NCI-H2107 treated with DMSO at 0.1 percent for 48 hours (cell line): ENCODE measurements at regions not wholly inside any gene's neighbourhood (a gene's known extent, or its start where the extent isn't known, plus 50 kb on each side); places are given as distances from the start of the nearest gene placed in this dataset.
A peak's percentile ranks its signal among the peaks of the same experiment; 100 is the strongest.

Experiments used
- DNase-seq: peaks from one replicate; lab custom pipeline; 2025; ENCODE audit not compliant: unreplicated experiment; lab: John Stamatoyannopoulos, UW

- DNase-seq: no peak
These were observed 56.1 kb downstream of the RMI2 start for GRCh38 chr16:11401161-11402050.

DNA sequence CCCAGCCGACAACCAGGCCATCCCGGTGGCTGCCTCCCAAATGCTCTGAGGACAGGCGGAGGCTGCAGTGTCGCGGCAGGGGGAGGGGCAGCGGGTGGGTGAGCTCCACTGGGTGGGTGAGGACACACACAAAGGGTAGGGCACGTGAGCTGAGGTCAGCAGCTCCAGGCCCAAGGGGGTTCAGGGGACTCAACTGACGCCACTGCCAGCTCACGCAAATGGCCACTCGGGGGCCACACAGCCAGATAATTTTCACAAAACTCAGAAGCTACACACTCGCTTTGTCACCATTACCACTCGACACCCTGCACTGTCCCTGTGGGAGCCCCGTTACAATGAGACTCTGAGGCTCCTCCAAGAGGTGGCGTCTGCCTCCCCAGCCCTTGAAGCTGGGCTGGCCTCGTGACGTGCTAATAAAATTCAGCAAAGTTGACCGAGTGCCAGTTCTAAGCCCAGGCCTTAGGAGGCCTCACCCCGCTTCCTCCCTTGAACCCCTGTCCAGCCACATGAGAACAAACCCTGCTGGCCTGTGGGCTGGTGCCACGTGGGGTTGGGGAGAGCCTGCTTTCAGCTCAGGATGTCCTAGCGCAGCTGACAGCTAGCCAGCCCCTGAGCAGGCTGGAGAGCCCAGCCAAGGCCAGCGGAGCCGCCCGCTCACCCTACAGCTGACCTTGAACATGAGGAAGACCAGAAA is 56.9 kb downstream of the RMI2 start:
- no peak for DNase-seq

DNA sequence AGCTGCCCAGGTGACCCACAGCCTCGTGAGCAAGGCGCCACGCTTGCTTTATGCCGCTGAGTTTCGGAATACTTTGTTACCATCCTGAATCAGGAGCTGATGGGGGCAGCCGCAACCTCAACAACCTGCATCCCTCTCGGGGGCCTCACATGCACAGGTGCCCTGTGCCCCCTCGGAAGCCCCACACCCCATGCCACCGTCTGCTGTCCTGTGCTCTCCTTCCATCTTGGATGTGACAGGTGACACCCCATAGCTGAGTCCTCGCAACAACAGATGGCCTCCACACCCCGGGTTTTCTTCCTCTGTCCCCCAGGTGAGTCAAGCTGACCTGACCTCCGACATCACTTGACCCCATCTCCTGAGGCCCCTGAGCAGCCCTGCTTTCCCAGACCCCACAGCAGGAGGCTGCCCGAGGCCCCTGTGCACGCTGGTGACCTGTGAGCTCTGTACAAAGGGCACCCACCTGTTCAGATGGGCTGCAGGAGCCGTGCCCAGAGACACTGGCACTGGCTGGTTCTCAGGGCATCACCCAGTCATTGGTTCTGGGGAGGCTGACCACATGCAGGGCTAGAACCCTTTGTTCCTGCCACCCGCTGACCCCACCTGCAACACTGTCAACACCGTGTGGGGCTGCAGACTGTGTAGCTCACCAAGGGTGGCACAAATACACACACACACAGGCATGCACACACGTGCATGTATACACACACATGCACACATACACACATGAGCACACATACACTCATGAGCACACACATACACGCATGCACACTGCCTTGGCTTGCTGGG is 57.7 kb downstream of the RMI2 start:
- no peak for DNase-seq

GRCh38 chr16:11403534-11403795 is 58.2 kb downstream of the RMI2 start:
- DNase-seq: no peak

DNA sequence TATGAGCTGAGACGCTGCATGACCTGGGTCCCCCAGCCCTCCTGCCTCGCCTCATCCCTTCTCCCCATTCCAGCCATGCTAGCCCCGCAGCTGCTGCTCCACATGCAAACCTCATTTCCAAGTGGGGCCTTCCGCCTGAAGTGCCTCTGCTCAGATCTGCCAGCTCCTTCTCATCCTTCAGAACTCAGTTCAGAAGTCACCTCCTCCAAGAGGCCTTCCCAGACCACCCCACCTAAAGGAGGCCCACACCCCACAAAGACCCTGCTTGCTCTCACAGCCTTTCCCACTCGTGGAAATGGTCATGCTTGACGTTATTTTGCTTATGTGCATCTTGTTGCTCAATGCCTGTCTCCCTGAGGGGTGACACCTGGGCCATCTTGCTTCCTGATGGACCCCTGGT is 58.7 kb downstream of the RMI2 start:
- DNase-seq: no peak

- DNase-seq: no peak
These were observed 59.3 kb downstream of the RMI2 start for GRCh38 chr16:11404603-11405002.

DNA sequence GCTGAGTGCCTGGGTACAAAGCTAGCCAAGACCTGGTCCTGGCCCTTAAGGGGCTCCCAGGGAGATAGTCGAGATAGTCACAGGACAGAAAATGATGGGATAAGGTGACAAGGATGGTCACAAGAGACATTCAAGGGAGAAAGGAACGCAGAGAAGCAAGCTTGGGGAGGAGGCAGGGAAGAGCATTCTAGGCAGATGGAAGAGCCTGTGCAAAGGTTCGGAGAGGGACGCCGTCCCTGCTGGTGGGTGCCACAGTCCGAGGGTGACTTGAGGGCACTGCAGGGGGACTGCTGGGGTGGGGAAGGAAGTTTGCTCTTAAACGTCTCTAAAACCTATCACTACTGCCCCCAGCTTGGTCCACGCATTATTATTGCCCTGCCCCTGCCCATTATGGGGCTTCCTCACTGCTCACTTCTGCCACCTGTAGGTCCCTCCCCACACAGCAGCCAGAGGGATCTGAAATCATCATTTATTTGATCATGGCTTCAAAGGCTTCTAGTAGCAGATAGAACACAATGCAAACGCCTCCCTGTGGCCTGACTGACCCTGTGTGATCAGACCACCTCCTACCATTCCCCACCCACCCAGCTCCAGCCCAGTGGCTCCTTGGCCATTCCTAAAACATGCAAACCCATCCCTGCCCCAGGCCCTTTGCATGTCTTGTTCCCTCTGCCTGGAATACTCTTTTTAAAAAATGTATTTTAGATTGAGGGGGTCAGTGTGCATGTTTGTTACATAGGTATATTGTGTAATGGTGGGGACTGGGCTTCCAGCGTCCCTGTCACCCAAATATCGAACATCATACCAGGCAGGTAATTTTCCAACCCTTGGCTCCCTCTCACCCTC is 60.3 kb downstream of the RMI2 start:
- DNase-seq: no peak

DNA sequence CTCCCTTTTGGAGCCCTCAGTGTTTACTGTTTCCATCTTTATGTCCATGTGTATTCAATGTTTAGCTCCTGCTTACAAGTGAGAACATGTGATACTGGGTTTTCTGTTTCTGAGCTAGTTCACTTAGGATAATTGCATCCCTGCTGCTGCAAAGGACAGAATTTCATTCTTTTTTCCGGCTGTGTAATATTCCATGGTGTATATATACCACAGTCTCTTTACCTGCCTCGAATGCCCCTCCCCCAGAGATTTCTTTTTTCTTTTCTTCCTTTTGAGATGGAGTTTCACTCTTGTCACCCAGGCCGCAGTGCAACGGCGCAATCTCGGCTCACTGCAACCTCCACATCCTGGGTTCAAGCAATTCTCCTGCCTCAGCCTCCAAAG is 60.9 kb downstream of the RMI2 start:
- no peak for DNase-seq

- peak; percentile 50 for DNase-seq
These were observed 62.1 kb downstream of the RMI2 start for GRCh38 chr16:11407047-11407982.

GRCh38 chr16:11408216-11408615 is 63.0 kb downstream of the RMI2 start:
- DNase-seq: no peak

GRCh38 chr16:11409398-11409797 is 64.1 kb downstream of the RMI2 start:
- DNase-seq: no peak

- DNase-seq: no peak
These were observed 65.3 kb downstream of the RMI2 start for GRCh38 chr16:11410376-11411058.

DNA sequence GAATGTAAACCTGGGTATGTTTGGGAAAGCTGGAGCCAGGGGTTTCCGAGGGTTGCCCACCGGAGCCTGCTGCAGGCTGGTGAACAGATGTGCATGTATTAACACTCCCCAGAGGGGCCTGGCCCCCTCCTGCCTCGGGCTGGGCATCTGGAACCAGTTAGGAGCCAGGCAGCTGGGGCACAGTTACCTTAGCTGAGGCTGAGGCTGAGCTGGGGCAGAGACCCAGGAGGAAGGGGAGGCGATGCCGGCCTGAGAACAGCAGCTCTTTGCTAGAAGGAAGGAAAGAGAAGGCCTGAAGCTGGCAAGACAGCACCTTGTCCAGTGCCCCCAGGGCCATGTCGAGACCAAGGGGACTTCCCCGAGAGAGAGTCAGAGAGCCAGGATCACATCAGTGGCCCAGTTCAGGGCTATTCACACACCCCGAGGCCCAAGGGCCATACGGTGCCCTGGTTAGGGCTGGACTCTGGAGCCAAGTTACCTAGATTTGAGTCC is 65.8 kb downstream of the RMI2 start:
- DNase-seq: no peak

DNA sequence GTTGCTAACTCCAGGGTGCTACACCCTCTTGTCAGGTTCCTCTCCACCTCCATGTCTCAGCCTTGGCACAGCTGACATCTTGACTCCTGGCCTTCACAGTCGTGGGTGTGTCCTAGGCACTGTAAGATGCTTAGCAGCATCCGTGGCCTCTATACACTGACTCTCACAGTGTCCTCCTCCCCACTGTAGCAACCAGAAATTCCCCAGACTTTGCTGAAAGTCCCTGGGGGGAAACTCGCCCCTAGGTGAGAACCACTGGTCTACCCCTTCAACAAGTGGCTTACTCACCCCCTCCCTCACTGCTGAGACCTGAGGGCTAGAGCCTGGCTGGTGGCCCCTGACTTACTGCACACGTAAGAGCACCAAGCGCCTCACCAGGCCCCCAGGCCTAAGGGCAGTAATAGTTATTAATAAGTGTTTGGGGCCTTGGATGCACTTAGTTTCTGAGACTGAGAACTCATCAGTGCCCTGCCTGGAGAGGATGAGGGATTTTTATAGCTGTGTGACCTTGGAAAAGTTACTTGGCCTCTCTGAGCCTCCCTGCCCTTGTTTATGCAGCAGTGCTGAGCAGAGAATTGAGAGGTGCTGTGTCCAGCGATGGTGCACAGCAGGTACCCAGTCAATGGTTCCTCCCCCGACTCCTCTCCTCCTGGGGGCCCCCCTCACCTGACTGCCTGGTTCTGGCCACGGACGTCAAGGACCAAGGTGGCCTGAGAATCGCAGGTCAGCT is 67.1 kb downstream of the RMI2 start:
- DNase-seq: no peak

GRCh38 chr16:11412965-11413887 is 68.0 kb downstream of the RMI2 start:
- no peak for DNase-seq

- no peak for DNase-seq
These were observed 68.8 kb downstream of the RMI2 start for GRCh38 chr16:11413907-11414595.
